Suprapubic skin (tissue), 4 donors: ENCODE measurements at regions not wholly inside any gene's neighbourhood (a gene's known extent, or its start where the extent isn't known, plus 50 kb on each side); places are given as distances from the start of the nearest gene placed in this dataset.

Experiments used
- DNase-seq, 2 donors: peaks; one replicate each; pipeline ENCODE4 v3.0.0-alpha.2; 2019; ENCODE audit warnings: low spot score in 2 of 2
- H3K27ac ChIP-seq: fragments of 200-600 bp; sonication (generic); one replicate; pipeline ENCODE4 v1.5.1; 2019
- H3K27me3 ChIP-seq: fragments of 200-600 bp; sonication (generic); one replicate; pipeline ENCODE4 v1.5.1; 2019
- H3K36me3 ChIP-seq: fragments of 200-600 bp; sonication (generic); one replicate; pipeline ENCODE4 v1.5.1; 2019
- H3K4me1 ChIP-seq: fragments of 200-600 bp; sonication (generic); one replicate; pipeline ENCODE4 v1.5.1; 2019
- H3K4me3 ChIP-seq: fragments of 200-600 bp; sonication (generic); one replicate; pipeline ENCODE4 v1.5.1; 2019; ENCODE audit warnings: mild to moderate bottlenecking
- H3K9me3 ChIP-seq: fragments of 200-600 bp; sonication (generic); one replicate; pipeline ENCODE4 v1.5.1; 2019
- EP300 ChIP-seq: sonication (generic); formaldehyde crosslinking; IDR thresholded peaks from one replicate; pipeline ENCODE4 v1.6.1; 2017; ENCODE audit warnings: antibody characterized with exemption
- POLR2A ChIP-seq, 2 donors: fragments of 450-650 bp; IDR thresholded peaks; one replicate each; pipeline ENCODE4 v1.6.1; 2017; ENCODE audit warnings: antibody characterized with exemption in 2 of 2, mild to moderate bottlenecking in 2 of 2, moderate library complexity in 2 of 2
- POLR2AphosphoS5 ChIP-seq, 3 donors: sonication (generic); formaldehyde crosslinking; IDR thresholded peaks; one replicate each; pipeline ENCODE4 v1.6.1; 2017; ENCODE audit warnings: antibody characterized with exemption in 3 of 3
- WGBS: methylation state at CpG from one replicate; pipeline ENCODE4 v1.1.5; 2018; 5-methylcytosine and 5-hydroxymethylcytosine counted together
- TF ChIP-seq, protein P1 (sequence below), 2 donors: fragments of 200-600 bp in 1 of 2; fragments of 450-650 bp in 1 of 2; sonication (generic) in 1 of 2; IDR thresholded peaks; one replicate each; pipeline ENCODE4 v1.5.1; 2016 to 2019; ENCODE audit warnings: antibody characterized with exemption in 2 of 2, mild to moderate bottlenecking in 1 of 2, moderate library complexity in 1 of 2

DNA sequence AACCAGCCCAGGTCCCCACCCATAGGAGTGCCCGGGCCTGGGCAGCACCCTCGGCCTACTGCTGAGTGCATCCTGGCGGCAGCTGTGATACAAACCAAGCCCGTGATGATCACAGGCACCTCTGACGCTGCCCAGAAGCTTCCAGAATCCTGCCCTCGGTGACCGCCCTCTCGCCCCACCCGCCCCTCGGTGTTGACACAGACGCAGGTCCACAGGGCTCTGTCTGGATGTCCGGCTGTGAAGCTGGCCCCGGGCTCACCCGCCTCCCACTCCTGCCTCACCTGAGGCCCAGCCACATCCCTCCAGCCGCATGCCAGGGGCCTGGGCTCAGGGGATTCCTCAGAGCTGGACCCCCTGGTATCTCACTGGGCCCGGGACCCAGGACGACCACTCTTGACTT, 191.0 kb downstream of the BRD1 start:
- peaks cover 50% of the 10 kb centered on the region for H3K27me3 ChIP-seq
- no peak for DNase-seq
- 90% methylated on average over 15 of the region's 17 CpGs for WGBS
- H3K36me3 ChIP-seq, result no peaks in the 10 kb centered on the region
- H3K9me3 ChIP-seq, result no peaks in the 10 kb centered on the region
- H3K4me3 ChIP-seq, result no peak overlapping the region
- TF ChIP-seq POLR2A (IDR thresholded peaks at IDR 0.05) (no peak), EP300 (no peak), POLR2AphosphoS5 (IDR thresholded peaks at IDR 0.05) (no peak)
- TF ChIP-seq, protein P1, sequence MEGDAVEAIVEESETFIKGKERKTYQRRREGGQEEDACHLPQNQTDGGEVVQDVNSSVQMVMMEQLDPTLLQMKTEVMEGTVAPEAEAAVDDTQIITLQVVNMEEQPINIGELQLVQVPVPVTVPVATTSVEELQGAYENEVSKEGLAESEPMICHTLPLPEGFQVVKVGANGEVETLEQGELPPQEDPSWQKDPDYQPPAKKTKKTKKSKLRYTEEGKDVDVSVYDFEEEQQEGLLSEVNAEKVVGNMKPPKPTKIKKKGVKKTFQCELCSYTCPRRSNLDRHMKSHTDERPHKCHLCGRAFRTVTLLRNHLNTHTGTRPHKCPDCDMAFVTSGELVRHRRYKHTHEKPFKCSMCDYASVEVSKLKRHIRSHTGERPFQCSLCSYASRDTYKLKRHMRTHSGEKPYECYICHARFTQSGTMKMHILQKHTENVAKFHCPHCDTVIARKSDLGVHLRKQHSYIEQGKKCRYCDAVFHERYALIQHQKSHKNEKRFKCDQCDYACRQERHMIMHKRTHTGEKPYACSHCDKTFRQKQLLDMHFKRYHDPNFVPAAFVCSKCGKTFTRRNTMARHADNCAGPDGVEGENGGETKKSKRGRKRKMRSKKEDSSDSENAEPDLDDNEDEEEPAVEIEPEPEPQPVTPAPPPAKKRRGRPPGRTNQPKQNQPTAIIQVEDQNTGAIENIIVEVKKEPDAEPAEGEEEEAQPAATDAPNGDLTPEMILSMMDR (IDR thresholded peaks at IDR 0.05), result no peak
- peaks cover 8% of the 10 kb centered on the region for H3K4me1 ChIP-seq
- H3K27ac ChIP-seq, result no peak overlapping the region

DNA sequence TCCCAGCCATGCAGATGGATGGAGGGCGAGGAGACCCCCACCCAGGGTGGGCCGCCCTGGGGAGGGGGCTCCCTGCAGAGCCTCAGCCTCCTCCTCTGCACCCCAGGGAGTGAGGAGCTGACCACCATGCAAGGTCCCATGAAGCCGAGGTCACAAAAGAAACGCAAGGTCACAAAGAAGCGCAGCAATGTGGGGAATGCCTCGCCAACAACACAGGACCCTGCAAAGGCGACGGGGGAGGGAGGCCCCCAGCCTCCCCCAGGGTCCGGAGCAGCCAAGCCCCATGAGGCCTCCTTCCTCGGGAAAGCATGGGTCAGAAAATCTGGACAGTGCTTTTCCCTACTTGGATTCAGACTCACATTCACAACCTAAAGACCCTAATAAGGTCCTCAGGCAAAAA, 191.5 kb downstream of the BRD1 start:
- WGBS, result 74% methylated on average over 10 of the region's 10 CpGs
- H3K36me3 ChIP-seq, result no peaks in the 10 kb centered on the region
- no peak overlapping the region for H3K27ac ChIP-seq
- no peak for DNase-seq
- H3K27me3 ChIP-seq, result peaks cover 50% of the 10 kb centered on the region
- no peaks in the 10 kb centered on the region for H3K9me3 ChIP-seq
- H3K4me1 ChIP-seq, result peaks cover 8% of the 10 kb centered on the region
- no peak for TF ChIP-seq POLR2A (IDR thresholded peaks at IDR 0.05)
- TF ChIP-seq, protein P1 (IDR thresholded peaks at IDR 0.05), result no peak
- H3K4me3 ChIP-seq, result no peak overlapping the region

DNA sequence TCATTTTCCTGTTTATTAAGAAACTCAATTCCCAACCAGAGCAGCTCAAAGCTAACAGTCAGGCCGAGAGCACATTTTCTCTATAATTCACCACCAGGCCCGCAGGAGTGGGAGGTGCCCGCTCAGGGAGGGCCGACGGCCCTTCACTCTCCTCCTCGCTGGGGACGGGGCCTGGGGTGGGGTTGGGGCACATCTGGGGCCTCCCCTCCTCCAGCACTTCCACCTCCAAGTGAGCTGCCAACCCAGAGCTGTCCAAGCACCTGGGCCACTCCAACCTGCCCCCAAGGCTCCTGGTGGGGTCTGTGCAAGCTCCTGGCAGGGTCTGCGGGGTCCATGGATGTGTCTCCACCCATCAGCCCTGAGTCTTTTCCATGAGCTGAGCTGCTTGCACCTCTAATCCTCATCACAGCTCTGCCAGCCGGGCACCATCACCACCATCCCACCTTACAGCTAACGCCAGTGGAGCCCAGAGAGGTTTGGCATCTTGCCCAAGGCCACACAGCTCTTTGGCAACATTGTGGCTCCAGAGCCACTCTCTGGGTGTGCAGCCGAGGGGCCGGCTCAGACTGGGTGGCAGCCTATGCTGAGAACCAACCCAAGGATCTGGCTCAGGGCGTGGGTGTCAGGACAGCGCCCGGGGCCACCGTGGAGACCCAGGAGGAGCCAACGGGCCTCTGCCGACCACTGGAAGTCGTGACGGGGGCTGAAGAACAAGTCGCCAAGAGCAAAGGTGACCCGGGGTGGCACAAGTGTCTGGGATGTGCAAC, 193.5 kb downstream of the BRD1 start:
- Histone ChIP-seq H3K4me1 (peaks cover 8% of the 10 kb centered on the region), H3K27me3 (peaks cover 46% of the 10 kb centered on the region), H3K27ac (no peak overlapping the region), H3K36me3 (no peaks in the 10 kb centered on the region), H3K9me3 (no peaks in the 10 kb centered on the region), H3K4me3 (no peak overlapping the region)
- no peak for DNase-seq
- no peak for TF ChIP-seq POLR2A (IDR thresholded peaks at IDR 0.05)
- no peak for TF ChIP-seq POLR2AphosphoS5 (IDR thresholded peaks at IDR 0.05)
- no peak for TF ChIP-seq EP300
- TF ChIP-seq, protein P1 (IDR thresholded peaks at IDR 0.05), result no peak
- 81% methylated on average over 21 of the region's 22 CpGs for WGBS

DNA sequence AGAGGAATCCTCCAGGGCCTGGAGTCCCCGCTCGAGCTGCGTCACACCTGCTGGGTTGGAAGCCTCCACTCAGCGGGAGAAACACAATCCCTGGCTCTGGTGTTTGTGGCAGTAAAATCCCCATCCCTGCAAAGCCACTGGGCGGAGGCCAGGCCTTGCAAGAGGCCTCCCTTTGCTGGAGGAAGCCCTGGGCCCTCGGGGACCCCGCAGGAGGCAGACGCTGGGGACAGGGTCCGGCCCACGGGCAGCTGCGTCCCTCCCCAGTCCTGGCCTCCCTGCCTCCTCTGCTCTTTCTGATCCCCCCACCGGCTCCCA, 194.7 kb downstream of the BRD1 start:
- H3K27ac ChIP-seq, result no peak overlapping the region
- TF ChIP-seq POLR2AphosphoS5 (IDR thresholded peaks at IDR 0.05) (no peak), EP300 (no peak), POLR2A (IDR thresholded peaks at IDR 0.05) (no peak)
- TF ChIP-seq, protein P1 (IDR thresholded peaks at IDR 0.05), result no peak

DNA sequence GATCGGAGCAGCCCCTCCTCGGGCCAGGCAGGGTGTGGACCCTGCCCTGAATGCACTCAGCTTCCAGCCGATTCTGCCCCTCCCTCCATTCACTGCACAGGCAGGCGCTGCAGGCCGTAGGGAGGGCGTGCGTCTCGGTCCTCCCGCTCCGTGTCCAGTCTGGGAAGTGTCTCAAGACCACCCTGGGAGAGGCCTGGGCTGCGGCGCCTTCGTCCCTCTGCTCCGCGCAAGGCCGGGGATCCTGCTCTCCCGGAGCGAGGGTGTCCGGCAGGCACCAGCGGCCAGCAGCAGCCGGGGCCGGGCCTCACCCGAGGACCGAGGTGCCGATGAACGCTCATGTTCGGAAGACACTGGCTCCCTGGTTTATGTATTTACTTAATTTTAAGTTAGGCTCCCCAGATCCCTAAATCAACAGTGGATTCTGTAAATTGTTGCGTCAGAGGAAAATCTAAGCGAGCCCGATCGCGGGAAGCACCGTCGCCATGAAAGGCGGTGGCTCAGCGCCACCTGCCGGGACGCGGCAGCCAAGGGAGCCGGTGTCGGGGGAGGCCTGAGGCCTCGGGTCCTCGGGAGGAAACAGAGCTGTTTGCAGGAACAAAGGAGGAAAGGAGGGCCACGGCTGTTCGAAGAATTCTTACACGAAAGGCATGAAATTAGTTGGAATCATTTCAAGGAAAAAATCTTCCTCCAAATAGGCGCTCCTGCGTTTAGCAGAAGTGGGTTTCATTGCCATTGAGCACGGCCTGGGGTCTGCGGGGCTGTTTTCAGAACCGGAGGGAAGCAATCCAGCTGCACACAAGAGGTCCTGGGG, 195.3 kb downstream of the BRD1 start:
- H3K36me3 ChIP-seq, result no peaks in the 10 kb centered on the region
- no peak for TF ChIP-seq POLR2AphosphoS5 (IDR thresholded peaks at IDR 0.05)
- TF ChIP-seq, protein P1 (IDR thresholded peaks at IDR 0.05), result peak; percentile 35 to 67
- H3K4me3 ChIP-seq, result peak overlapping the region; percentile 37
- H3K27me3 ChIP-seq, result peaks cover 52% of the 10 kb centered on the region
- no peak for DNase-seq
- peaks cover 14% of the 10 kb centered on the region for H3K4me1 ChIP-seq
- WGBS, result 25% methylated on average over 24 of the region's 51 CpGs
- no peak overlapping the region for H3K27ac ChIP-seq
- H3K9me3 ChIP-seq, result no peaks in the 10 kb centered on the region

More for the DNA sequence above, 194.7 kb downstream of the BRD1 start:
- Histone ChIP-seq H3K4me1 (peaks cover 14% of the 10 kb centered on the region), H3K4me3 (no peak overlapping the region), H3K27me3 (peaks cover 53% of the 10 kb centered on the region), H3K36me3 (no peaks in the 10 kb centered on the region), H3K9me3 (no peaks in the 10 kb centered on the region)
- no peak for DNase-seq
- WGBS, result 56% methylated on average over 10 of the region's 12 CpGs
